HG03442 (cell line): ENCODE measurements at regions not wholly inside any gene's neighbourhood (a gene's known extent, or its start where the extent isn't known, plus 50 kb on each side); places are given as distances from the start of the nearest gene placed in this dataset.
"Not testable (repeated sequence)": the region's sequence is repeated elsewhere in the genome, so short reads cannot be mapped to it uniquely, and the experiment has no call there.

Source experiments
- ATAC-seq: cut with Tn5 transposase; IDR thresholded peaks from one replicate; pipeline ENCODE4 v1.9.1; 2021; ENCODE audit warnings: mild to moderate bottlenecking, moderate library complexity; ENCODE audit not compliant: unreplicated experiment

- ATAC-seq = no peak
Measured at GRCh38 chrX:40998123-40998522, 87.1 kb upstream of the USP9X start.

DNA sequence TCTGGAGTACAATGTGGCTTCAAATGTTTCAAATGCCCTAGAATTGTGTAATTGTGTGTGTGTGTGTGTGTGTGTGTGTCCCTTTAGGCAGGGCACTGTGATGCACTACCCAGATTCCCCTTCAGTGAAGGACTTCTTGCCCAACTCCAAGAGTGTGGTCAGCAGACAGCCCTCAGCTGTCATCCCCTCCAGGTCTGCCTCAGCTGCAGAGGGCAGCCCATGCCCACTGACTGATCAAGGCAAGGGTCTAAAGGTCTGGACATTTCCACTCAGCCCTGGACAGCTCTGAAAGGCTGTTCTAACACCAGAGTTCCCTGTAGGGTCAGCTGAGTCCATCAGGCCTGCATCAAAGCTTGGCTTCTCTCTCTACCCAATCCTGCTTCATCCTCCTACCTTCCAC lies 83.9 kb upstream of the USP9X start:
- ATAC-seq = no peak

DNA sequence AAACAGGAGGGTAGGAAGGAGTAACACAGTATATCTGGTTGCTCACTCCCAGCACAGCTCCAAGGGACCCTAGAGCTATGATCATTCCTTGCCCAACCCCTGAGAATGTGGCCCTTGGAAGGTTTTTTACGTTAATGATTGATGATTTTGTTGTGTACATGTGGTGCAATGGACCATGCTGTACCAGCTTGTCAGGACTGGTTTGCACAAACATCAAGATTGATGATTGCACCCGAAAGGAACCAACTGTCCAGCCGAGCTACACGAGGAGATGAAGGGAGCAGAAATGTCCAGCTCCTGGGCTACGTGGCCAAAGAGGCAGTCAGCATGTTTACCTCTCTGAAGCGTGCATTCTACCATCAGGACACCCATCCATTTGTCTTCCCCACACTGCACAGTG lies 83.2 kb upstream of the USP9X start:
- no peak for ATAC-seq

GRCh38 chrX:41003506-41004270 lies 81.6 kb upstream of the USP9X start:
- no peak for ATAC-seq

- no peak for ATAC-seq
Measured at GRCh38 chrX:41005445-41005992, 79.7 kb upstream of the USP9X start.

- no peak for ATAC-seq
Measured at GRCh38 chrX:41009850-41010846, 75.1 kb upstream of the USP9X start.

DNA sequence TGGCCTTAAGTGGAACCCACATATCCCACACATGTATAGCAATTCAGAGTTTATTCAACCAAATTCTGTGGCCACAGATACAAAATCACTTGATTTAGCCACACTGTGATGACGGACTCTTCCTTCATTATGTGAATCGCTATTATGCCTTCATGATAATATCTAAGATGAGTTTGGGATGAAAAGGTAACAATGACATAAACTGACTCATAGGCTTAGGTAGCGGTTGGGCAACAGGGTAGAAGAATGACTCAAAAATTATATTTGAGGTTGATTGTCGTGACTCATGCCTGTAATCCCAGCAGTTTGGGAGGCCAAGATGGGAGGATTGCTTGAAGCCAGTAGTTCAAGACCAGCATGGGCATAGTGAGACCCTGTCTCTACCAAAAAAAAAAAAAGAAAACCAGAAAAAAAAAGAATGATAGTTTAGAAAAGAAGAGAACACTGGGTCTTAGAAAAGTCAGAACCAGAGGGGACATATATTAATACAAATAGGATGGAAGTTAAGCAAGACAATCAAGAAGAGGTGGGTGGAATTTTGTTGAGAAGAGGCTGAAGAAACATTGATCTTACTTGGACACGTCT lies 70.4 kb upstream of the USP9X start:
- ATAC-seq = no peak

DNA sequence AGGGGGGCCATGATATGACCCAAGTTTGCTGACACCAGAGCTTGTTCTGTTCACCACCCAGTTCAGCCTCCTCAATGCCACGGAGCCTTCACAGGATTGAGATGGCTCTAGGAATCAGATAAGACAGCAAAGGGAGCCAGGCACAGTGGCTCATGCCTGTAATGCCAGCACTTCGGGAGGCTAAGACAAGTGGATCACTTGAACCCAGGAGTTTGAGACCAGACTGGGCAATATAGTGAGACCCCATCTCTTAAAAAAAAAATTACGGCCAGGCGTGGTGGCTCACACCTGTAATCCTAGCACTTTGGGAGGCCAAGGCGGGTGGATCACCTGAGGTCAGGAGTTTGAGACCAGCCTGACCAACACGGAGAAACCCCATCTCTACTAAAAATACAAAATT lies 67.5 kb upstream of the USP9X start:
- ATAC-seq = not testable (repeated sequence)

GRCh38 chrX:41018391-41019040 lies 66.7 kb upstream of the USP9X start:
- ATAC-seq = not testable (repeated sequence)

- ATAC-seq = no peak
Measured at GRCh38 chrX:41019041-41019392, 66.2 kb upstream of the USP9X start.

DNA sequence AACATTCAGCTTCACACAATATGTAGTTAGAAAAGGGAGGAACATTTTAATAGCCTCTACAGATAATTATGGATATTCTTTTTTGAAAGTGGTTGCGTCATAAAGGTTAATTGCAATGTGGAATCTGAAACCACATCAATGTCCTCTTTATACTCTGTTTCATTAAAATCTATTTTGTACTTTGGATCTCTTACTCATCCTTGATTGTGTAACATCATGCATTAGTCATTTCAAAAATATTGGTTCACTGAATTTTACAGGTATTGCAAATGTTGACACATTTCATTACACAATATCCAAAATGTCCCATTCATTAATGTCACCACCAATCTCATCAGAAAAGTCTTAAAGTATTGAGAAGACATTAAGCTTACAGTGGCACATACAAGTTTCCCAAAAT lies 62.7 kb upstream of the USP9X start:
- ATAC-seq = no peak

DNA sequence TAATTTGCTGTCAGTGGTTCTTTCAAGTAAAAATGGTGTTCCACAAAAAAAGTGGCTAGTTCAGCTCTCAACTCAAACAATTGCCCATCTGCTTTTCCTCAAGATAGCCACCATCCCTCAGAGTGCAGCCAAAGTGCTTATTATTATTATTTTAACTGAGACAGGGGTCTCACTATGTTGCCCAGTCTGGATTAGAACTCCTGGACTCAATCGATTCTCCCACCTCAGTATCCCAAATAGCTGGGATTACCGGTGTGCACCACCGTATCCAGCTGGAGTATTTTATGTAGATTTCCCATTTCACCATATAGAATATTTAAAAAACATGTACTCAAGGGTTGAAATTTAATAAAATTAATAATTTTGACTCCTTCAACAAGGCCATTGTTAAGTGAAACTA lies 62.1 kb upstream of the USP9X start:
- ATAC-seq = no peak

GRCh38 chrX:41024335-41024734 lies 60.9 kb upstream of the USP9X start:
- ATAC-seq = not testable (repeated sequence)

GRCh38 chrX:41024755-41025154 lies 60.5 kb upstream of the USP9X start:
- ATAC-seq = no peak

DNA sequence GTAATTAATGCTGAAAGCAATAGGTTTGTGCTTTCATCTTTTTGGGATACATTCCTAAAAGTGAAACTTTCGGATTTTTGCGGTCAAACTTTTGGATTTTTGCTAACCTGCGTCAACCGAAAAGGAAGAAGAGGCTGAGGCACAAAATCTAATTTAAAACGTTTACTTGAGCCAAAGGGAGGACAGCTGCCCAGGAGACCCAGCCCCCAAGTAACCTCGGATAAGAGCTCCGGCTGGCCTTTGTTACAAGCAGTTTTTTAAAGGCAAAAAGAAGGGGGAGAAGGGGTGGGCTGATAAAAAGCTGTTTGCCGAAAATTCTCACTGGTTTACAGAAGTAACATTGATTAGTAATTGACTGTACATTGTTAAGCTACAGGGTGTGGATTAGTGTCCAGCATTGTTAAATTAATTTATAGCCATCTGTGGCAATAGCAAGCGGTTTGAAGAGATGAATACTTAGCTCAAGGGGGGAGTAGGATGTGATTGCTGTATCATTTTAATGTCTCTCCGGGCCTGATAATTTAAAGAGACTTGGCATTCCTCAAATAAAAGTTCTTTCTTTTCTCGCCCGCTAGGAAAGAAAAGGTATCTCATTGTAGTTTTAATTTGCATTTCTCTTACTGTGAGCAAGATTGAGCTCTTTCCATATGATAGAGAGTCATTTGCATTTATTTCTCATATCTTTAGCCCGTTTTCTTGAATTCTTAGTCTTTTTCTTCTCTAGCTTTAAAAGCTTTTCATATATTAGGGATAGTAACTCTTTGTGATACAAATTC lies 59.1 kb upstream of the USP9X start:
- ATAC-seq = no peak

GRCh38 chrX:41026702-41027078 lies 58.6 kb upstream of the USP9X start:
- no peak for ATAC-seq

DNA sequence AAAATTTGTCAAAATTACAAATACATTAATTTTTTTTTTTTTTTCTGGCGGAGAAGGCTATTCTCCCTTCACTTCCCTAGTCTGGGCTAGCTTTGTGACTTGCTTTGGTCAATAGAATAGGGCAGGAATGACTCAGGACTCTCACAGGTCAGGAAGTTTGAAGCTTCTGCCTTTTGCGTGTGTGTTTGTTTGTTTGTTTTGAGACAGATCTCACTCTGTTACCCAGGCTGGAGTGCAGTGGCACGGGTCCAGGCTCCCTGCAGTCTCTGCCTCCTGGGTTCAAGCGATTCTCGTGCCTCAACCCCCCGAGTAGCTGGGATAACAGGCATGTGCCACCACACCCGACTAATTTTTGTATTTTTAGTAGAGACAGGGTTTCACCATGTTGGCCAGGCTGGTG lies 55.9 kb upstream of the USP9X start:
- ATAC-seq = no peak

DNA sequence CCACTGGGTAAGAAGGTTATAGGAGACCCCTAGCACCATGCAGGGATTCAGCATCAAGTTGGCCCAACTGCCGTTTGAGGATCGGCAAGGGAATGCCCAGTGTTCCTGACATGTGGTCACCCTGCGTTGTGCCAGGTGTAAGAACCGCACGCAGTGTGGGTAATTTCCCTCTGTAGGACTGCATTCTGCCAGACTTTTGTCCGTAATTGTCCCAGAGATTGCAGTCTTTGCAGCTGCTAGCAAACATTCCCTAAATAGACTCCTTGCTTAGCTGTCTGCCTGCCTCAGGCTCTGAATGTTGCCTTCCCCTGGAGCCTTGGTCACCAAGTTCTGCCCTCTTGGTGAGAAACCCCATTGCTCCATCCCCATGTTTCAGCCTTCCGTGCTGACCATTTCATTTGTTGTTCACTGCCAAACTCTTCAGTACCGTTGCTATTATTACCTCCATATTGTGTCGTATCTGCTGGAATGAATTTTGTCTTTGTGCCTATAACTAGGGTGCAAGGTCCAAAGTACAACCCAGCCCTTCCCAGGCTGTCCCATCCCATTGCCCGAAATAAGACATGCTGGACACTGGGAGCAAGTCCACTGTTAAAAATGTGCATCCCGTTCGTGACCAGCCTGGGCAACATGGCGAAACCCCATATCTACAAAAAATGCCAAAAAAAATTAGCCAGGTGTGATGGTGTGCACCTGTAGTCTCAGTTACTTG lies 53.8 kb upstream of the USP9X start:
- ATAC-seq = no peak

DNA sequence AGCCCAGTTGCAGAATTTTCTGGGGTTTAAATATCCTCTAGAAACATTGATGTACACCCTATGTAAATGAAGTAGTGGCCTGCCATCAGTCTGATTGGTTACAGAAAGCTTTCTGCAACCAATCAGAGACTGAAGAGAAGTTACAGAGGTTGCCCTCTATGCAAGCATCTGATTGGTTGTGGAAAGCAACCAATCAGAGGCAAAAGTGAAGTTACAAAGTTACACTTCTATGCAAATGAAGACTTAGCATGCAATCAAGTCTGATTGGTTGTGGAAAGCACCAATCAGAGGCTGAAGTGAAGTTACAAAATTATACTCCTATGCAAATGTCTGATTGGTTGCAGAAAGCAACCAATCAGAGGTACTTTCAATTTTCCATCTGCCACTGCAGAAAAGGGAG lies 51.9 kb upstream of the USP9X start:
- no peak for ATAC-seq

- ATAC-seq = not testable (repeated sequence)
Measured at GRCh38 chrX:41034902-41035301, 50.3 kb upstream of the USP9X start.
